KMS-11 (cell line): ENCODE measurements at regions not wholly inside any gene's neighbourhood (a gene's known extent, or its start where the extent isn't known, plus 50 kb on each side); places are given as distances from the start of the nearest gene placed in this dataset.

Experiments
- H2AFZ ChIP-seq: fragments of 200-600 bp; sonication (generic); 2 replicates; pipeline ENCODE4 v1.6.1; 2016; ENCODE audit warnings: antibody characterized with exemption, mixed run types, low read depth
- H3K27ac ChIP-seq: fragments of 200-600 bp; sonication (generic); 2 replicates; pipeline ENCODE4 v1.6.1; 2016; ENCODE audit warnings: mild to moderate bottlenecking, mixed run types
- H3K27me3 ChIP-seq: fragments of 200-600 bp; sonication (generic); 2 replicates; pipeline ENCODE4 v1.6.1; 2017; ENCODE audit warnings: mild to moderate bottlenecking, low read depth, mixed run types, moderate library complexity; ENCODE audit not compliant: insufficient read depth
- H3K36me3 ChIP-seq: fragments of 200-600 bp; sonication (generic); 2 replicates; pipeline ENCODE4 v1.6.1; 2017; ENCODE audit warnings: mild to moderate bottlenecking, mixed run types; ENCODE audit not compliant: insufficient read depth
- H3K4me1 ChIP-seq: fragments of 200-600 bp; sonication (generic); 2 replicates; pipeline ENCODE4 v1.6.1; 2016; ENCODE audit warnings: mild to moderate bottlenecking, low read depth, mixed run types; ENCODE audit not compliant: poor library complexity, severe bottlenecking
- H3K4me2 ChIP-seq: fragments of 200-600 bp; sonication (generic); 2 replicates; pipeline ENCODE4 v1.7.0; 2016; ENCODE audit warnings: mild to moderate bottlenecking, mixed run types
- H3K4me3 ChIP-seq: fragments of 200-600 bp; sonication (generic); IDR thresholded peaks from 2 replicates; pipeline ENCODE4 v1.6.1; 2017; ENCODE audit warnings: low read depth, low read length, mixed read lengths; ENCODE audit not compliant: insufficient read depth
- H3K79me2 ChIP-seq: fragments of 200-600 bp; sonication (generic); 2 replicates; pipeline ENCODE4 v1.6.1; 2016; ENCODE audit warnings: low read depth, mixed run types; ENCODE audit not compliant: insufficient read depth
- H3K9ac ChIP-seq: fragments of 200-600 bp; sonication (generic); 2 replicates; pipeline ENCODE4 v1.6.1; 2016; ENCODE audit warnings: mild to moderate bottlenecking, mixed run types
- H4K20me1 ChIP-seq: fragments of 200-600 bp; sonication (generic); 2 replicates; pipeline ENCODE4 v1.6.1; 2016; ENCODE audit warnings: mild to moderate bottlenecking, mixed run types; ENCODE audit not compliant: insufficient read depth
- TF ChIP-seq, protein P1 (sequence below): fragments of 200-600 bp; sonication (generic); conservative IDR thresholded peaks from 2 replicates; pipeline ENCODE4 v1.6.1; 2017; ENCODE audit warnings: low read depth, mild to moderate bottlenecking, antibody characterized with exemption, low read length, moderate library complexity, mixed read lengths

DNA sequence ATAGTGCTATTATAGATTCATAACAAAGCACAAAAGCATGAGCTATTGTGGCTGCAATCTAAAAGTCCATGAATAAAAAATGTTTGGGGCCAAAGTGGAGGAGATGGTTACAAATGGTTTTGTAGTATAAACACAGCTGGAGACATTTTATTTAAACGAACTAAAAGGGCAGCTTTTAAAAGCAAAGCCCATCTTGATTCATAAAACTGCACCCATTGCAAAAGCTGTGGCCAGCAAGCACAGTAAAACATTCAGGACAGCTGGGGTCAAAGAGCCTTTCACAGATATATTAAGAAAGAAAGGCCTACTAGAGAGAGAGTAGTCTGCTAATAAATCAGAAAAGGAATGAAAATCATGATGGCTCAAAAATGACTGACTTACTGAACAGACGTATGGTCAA is 520.8 kb downstream of the NUF2 start:
- H3K36me3 ChIP-seq, result no peaks in the 10 kb centered on the region
- H3K4me1 ChIP-seq, result no peaks in the 10 kb centered on the region
- H3K27ac ChIP-seq, result no peak overlapping the region
- H3K4me3 ChIP-seq, result no peak overlapping the region
- TF ChIP-seq, protein P1, sequence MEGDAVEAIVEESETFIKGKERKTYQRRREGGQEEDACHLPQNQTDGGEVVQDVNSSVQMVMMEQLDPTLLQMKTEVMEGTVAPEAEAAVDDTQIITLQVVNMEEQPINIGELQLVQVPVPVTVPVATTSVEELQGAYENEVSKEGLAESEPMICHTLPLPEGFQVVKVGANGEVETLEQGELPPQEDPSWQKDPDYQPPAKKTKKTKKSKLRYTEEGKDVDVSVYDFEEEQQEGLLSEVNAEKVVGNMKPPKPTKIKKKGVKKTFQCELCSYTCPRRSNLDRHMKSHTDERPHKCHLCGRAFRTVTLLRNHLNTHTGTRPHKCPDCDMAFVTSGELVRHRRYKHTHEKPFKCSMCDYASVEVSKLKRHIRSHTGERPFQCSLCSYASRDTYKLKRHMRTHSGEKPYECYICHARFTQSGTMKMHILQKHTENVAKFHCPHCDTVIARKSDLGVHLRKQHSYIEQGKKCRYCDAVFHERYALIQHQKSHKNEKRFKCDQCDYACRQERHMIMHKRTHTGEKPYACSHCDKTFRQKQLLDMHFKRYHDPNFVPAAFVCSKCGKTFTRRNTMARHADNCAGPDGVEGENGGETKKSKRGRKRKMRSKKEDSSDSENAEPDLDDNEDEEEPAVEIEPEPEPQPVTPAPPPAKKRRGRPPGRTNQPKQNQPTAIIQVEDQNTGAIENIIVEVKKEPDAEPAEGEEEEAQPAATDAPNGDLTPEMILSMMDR, result no peak
- H3K79me2 ChIP-seq, result no peaks in the 10 kb centered on the region
- H3K27me3 ChIP-seq, result no peaks in the 10 kb centered on the region
- H2AFZ ChIP-seq, result no peak overlapping the region
- no peak overlapping the region for H3K4me2 ChIP-seq
- H3K9ac ChIP-seq, result no peak overlapping the region
- no peaks in the 10 kb centered on the region for H4K20me1 ChIP-seq

DNA sequence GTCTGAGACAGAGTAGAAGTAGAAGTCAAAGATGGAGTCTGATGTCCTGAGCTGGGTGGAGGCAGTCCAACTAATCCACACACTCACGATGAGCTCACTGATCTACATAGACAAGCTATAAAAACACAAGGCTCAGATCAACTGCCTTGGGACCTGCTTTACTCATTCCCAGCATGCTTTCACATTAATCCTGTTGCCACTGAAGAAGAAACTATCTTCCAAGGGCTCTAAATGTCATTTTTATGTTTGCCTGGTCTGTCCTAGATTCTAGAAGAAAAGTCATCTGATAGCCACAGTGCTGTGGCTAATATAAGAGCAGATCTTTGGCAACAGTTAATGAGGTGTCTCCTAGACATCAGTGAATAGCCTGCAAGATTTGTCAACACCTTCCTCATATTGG is 522.7 kb downstream of the NUF2 start:
- Histone ChIP-seq H3K4me1 (no peaks in the 10 kb centered on the region), H2AFZ (no peak overlapping the region), H3K4me2 (no peak overlapping the region), H3K36me3 (no peaks in the 10 kb centered on the region), H3K27me3 (no peaks in the 10 kb centered on the region), H3K27ac (no peak overlapping the region), H3K9ac (no peak overlapping the region), H3K79me2 (no peaks in the 10 kb centered on the region), H4K20me1 (no peaks in the 10 kb centered on the region), H3K4me3 (no peak overlapping the region)
- TF ChIP-seq, protein P1, result no peak

DNA sequence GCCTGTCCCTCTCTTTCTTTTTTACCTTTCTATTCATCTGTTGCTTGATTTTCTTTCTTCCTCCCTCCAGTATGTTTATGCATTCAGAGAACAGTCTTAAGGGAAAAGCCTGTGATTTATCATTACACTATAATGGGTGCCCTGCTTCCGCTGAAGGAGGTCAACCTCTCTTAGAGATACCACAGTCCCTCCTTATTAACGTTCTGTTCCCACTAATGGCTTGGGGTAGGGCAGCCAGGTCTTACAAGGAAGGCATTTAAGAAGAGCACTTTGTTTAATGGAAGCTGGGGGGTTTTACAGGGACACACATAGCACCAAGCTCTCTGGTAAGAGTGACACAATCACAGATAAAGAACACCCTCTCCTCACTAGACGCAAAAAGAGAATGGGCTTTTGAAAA is 523.5 kb downstream of the NUF2 start:
- TF ChIP-seq, protein P1, result no peak

DNA sequence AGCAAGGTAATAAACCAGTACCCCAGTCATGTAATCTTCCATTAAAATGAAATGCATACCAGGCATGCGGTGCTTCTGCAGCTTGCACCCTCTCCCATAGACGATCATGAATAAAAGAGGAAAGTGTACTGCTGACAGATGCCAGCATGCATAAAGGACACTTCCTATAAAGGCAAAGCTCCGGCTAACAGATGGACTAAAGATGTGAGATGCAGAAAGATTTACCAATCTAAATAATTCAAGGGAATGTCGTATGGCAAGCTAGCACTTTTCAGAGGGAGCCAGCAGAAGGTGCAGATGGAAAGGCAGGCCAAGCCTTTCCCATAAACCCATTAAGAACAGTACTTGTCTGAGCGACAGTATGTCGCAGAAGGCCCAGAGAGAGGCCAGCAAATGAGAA is 542.0 kb downstream of the NUF2 start:
- H2AFZ ChIP-seq, result no peak overlapping the region

More for the DNA sequence above, 523.5 kb downstream of the NUF2 start:
- H3K27ac ChIP-seq, result no peak overlapping the region
- H3K27me3 ChIP-seq, result no peaks in the 10 kb centered on the region
- H3K79me2 ChIP-seq, result no peaks in the 10 kb centered on the region
- H3K9ac ChIP-seq, result no peak overlapping the region
- H4K20me1 ChIP-seq, result no peaks in the 10 kb centered on the region
- no peak overlapping the region for H3K4me2 ChIP-seq
- no peak overlapping the region for H3K4me3 ChIP-seq
- H2AFZ ChIP-seq, result no peak overlapping the region
- no peaks in the 10 kb centered on the region for H3K36me3 ChIP-seq
- H3K4me1 ChIP-seq, result no peaks in the 10 kb centered on the region

More for the DNA sequence above, 542.0 kb downstream of the NUF2 start:
- H3K27me3 ChIP-seq, result no peaks in the 10 kb centered on the region
- no peak overlapping the region for H3K9ac ChIP-seq
- no peaks in the 10 kb centered on the region for H3K4me1 ChIP-seq
- H3K36me3 ChIP-seq, result no peaks in the 10 kb centered on the region
- H3K27ac ChIP-seq, result no peak overlapping the region
- H4K20me1 ChIP-seq, result no peaks in the 10 kb centered on the region
- no peak overlapping the region for H3K4me2 ChIP-seq
- H3K4me3 ChIP-seq, result no peak overlapping the region
- H3K79me2 ChIP-seq, result no peaks in the 10 kb centered on the region
- TF ChIP-seq, protein P1, result no peak
